ENCODE measurements at regions not wholly inside any gene's neighbourhood (a gene's known extent, or its start where the extent isn't known, plus 50 kb on each side); places are given as distances from the start of the nearest gene placed in this dataset.

DNA sequence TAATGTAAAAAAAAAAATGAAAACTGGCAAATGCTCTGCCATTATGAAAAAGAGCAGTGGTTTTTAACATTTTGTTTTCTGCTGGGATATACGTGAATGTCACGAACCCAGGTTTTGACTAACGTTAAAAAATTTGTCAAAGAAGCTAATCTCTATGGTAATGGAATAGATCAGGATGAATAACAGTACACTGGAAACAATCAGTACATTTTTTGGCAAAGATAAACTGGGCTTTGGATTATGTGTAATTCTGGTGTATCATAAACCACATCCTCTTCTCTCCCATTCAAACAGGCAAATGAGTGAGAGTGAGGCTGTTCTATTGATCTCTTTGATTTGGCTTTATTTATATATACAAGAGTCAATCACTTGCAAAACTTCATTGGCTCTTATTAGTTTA lies 207.0 kb upstream of the IRX3 start:
- intact Hi-C loops (cut with DNase I; ENCODE audit: low total_unique reads): no loop called here
- TF ChIP-seq CTCF (IDR thresholded peaks at IDR 0.05): no peak
- Histone ChIP-seq H3K4me3 (no peak overlapping the region), H3K27ac (no peak overlapping the region), H3K36me3 (no peaks in the 10 kb centered on the region), H3K9me3 (no peaks in the 10 kb centered on the region), H3K4me1 (peaks cover 0 to 10% (median 6%) of the 10 kb centered on the region in 4 donors), H3K27me3 (no peaks in the 10 kb centered on the region)
- DNase-seq: no peak

DNA sequence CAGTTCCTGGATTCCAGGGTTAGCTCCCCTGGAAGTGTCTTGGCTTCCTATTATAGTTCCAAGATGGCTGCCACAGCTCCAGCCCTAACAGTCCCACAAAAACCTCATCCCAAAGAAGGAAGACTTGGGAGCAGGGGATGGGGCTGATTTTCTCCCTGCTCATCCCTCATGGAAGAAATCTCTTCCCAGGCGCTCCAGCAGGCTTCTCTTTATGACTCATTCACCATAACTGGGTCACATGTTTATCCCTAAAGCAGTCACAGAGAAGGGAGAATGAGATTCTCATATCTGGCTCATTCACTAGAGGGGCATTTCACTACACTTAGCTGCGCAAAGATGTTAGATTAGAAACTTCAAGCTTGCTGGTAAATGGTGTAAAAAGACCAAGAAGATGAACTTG lies 206.5 kb upstream of the IRX3 start:
- no peaks in the 10 kb centered on the region for H3K9me3 ChIP-seq
- H3K4me3 ChIP-seq: no peak overlapping the region
- no peaks in the 10 kb centered on the region for H3K27me3 ChIP-seq
- no peak for DNase-seq
- no peak overlapping the region for H3K27ac ChIP-seq
- H3K4me1 ChIP-seq: peaks cover 0 to 15% (median 9%) of the 10 kb centered on the region in 4 donors
- no peaks in the 10 kb centered on the region for H3K36me3 ChIP-seq
- TF ChIP-seq CTCF (IDR thresholded peaks at IDR 0.05): no peak
- intact Hi-C loops (cut with DNase I; ENCODE audit: low total_unique reads): no loop called here

DNA sequence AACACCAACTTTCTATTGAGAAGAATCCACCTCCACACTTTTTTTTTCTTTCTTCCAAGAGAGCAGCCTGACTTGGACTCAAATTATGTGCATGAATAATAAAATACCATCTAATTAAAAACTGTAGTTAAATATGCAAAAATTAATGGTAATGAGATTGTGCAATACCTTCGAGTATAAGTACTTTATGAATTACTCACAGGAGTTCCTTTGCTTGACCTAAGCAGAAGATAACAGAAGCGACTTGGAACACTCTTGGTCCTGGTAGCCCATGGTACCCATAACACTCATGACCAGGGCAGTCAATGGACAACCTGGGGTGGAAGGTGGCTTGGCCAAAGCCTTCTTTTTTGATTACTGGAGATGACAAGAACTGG lies 203.5 kb upstream of the IRX3 start:
- no peak for TF ChIP-seq CTCF (IDR thresholded peaks at IDR 0.05)
- intact Hi-C loops (cut with DNase I; ENCODE audit: low total_unique reads): no loop called here

DNA sequence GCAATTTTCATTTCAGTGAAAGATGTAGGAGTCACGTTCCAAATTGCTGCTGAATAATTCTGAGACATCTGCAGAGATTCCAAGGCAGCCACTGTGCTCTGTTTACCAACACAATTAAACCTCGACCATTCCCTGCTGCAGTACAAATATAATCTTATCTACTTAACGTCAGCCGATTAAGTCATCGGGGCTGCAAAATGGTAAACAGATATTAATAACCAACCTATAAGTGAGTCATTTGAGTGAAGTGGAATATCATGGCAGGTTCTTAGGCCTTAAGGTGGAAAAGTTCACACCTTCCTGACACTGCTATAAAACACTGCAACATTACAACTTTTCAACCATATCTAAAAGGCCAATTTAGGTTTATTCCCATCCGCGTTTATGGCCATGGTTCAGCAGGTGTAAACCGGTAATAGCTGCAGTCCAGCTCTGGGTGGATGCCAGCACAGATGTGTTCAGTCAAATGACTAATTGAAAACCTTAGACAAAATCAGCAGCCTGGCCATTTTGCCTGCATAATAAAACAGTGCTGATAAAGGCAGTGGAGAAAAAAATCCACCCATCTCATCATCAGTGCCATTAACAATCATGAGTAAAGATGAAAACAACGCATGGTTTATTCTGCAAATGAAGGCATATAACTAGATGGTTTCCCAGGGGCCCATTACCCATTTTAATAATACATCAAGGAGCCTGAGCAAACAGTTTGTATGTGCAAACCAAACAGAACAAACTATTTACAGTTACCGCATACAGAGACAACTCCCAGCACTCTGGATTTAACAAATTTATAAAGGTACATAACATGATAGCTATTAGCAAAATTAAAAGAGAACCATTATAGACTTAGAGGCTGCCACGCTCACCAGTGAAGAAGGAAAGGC lies 202.9 kb upstream of the IRX3 start:
- no peak overlapping the region for H3K27ac ChIP-seq

More for the DNA sequence above, 203.5 kb upstream of the IRX3 start:
- Histone ChIP-seq H3K4me3 (no peak overlapping the region), H3K9me3 (no peaks in the 10 kb centered on the region), H3K27ac (no peak overlapping the region), H3K36me3 (no peaks in the 10 kb centered on the region), H3K4me1 (peaks cover 0 to 24% (median 13%) of the 10 kb centered on the region in 4 donors), H3K27me3 (no peaks in the 10 kb centered on the region)
- no peak for DNase-seq

DNA sequence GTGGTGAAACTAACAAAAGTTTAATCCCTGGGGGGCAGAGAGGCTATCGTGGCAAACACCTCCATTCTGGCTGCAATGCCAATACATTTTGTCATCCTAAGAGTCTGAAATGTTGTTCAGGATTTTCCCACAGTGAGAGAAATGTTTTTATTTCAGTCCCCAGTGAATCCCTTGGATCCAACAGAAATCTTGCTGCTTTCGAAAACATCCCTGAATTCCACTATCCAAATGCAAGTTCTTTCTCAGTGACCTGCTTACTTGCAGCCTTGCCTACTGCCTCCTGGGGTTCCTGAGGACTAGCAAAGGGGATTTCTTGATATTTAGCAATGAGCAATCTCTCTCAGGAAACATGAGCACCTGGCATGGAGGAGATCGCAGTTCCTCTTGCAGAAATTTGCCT lies 202.1 kb upstream of the IRX3 start:
- Histone ChIP-seq H3K4me1 (peaks cover 0 to 27% (median 13%) of the 10 kb centered on the region in 4 donors), H3K9me3 (no peaks in the 10 kb centered on the region), H3K36me3 (no peaks in the 10 kb centered on the region), H3K4me3 (no peak overlapping the region), H3K27ac (peak overlapping the region in 1 of 2 donors; percentile 21), H3K27me3 (no peaks in the 10 kb centered on the region)
- intact Hi-C loops (cut with DNase I; ENCODE audit: low total_unique reads): no loop called here
- no peak for DNase-seq
- no peak for TF ChIP-seq CTCF (IDR thresholded peaks at IDR 0.05)

More for the DNA sequence above, 202.9 kb upstream of the IRX3 start:
- no peak for DNase-seq
- Histone ChIP-seq H3K27me3 (no peaks in the 10 kb centered on the region), H3K4me3 (no peak overlapping the region), H3K4me1 (peaks cover 0 to 24% (median 13%) of the 10 kb centered on the region in 4 donors), H3K36me3 (no peaks in the 10 kb centered on the region), H3K9me3 (no peaks in the 10 kb centered on the region)
- intact Hi-C loops (cut with DNase I; ENCODE audit: low total_unique reads): no loop called here
- no peak for TF ChIP-seq CTCF (IDR thresholded peaks at IDR 0.05)
